IMR-90 (cell line): ENCODE measurements at regions not wholly inside any gene's neighbourhood (a gene's known extent, or its start where the extent isn't known, plus 50 kb on each side); places are given as distances from the start of the nearest gene placed in this dataset.

Experiments
- ATAC-seq: fragments of 200-7000 bp; cut with Tn5 transposase; 2 replicates; pipeline ENCODE4 v1.9.1; 2020; ENCODE audit warnings: low read depth, mild to moderate bottlenecking, moderate library complexity
- BruUV-seq: library from RNA; stranded (reverse); fragments of 400-500 nt; replicated peaks from 2 replicates; lab custom pipeline; 2021; lab: Mats Ljungman, UMichigan
- CTCF ChIA-PET: fragments of 300-600 bp; formaldehyde crosslinking; extraction: SDS; loops from one replicate; lab custom pipeline; 2021; ENCODE audit warnings: antibody characterized with exemption; lab: Yijun Ruan, JAX
- POLR2A ChIA-PET: fragments of 300-600 bp; sonication (Branson Sonifier 250); formaldehyde crosslinking; loops from one replicate; lab custom pipeline; 2022; ENCODE audit warnings: antibody characterized with exemption; ENCODE audit not compliant: unreplicated experiment; lab: Charles Lee
- DNase-seq: peaks from one replicate; pipeline ENCODE4 v3.0.0; 2013
- H2AFZ ChIP-seq: replicated peaks from 2 replicates; pipeline ENCODE3; 2013; ENCODE audit warnings: low read length, mild to moderate bottlenecking; ENCODE audit not compliant: poor library complexity
- H2AK5ac ChIP-seq: 2 replicates; pipeline ENCODE4 v1.6.1; 2013; ENCODE audit warnings: low read depth, low read length, inconsistent platforms
- H2AK9ac ChIP-seq: replicated peaks from 2 replicates; pipeline ENCODE3; 2013; ENCODE audit warnings: mild to moderate bottlenecking, low read depth, low read length, moderate library complexity; ENCODE audit not compliant: poor library complexity
- H2BK120ac ChIP-seq: 2 replicates; pipeline ENCODE4 v1.6.1; 2013; ENCODE audit warnings: low read depth, low read length, inconsistent platforms
- H2BK15ac ChIP-seq: 3 replicates; pipeline ENCODE4 v1.6.1; 2013; ENCODE audit warnings: low read depth, low read length, inconsistent platforms
- H2BK20ac ChIP-seq: 2 replicates; pipeline ENCODE4 v1.6.1; 2013; ENCODE audit warnings: low read depth, mild to moderate bottlenecking, inconsistent platforms, low read length, moderate library complexity
- H2BK5ac ChIP-seq: 2 replicates; pipeline ENCODE4 v1.6.1; 2013; ENCODE audit warnings: mild to moderate bottlenecking, low read depth, low read length, inconsistent platforms; ENCODE audit not compliant: poor library complexity, severe bottlenecking
- H3K14ac ChIP-seq: replicated peaks from 2 replicates; pipeline ENCODE4 v1.6.1; 2013; ENCODE audit warnings: low read depth, low read length, inconsistent platforms
- H3K18ac ChIP-seq: 2 replicates; pipeline ENCODE4 v1.6.1; 2013; ENCODE audit warnings: low read depth, low read length, control low read depth
- H3K23ac ChIP-seq: 2 replicates; pipeline ENCODE4 v1.6.1; 2013; ENCODE audit warnings: low read depth, low read length, inconsistent platforms
- H3K27ac ChIP-seq: 2 replicates; pipeline ENCODE4 v1.5.1; 2013; ENCODE audit warnings: mild to moderate bottlenecking, control low read depth, low read length; ENCODE audit not compliant: insufficient read depth
- H3K27me3 ChIP-seq: 2 replicates; pipeline ENCODE4 v1.6.1; 2013; ENCODE audit warnings: low read length; ENCODE audit not compliant: control insufficient read depth, insufficient read depth
- H3K36me3 ChIP-seq: 2 replicates; pipeline ENCODE4 v1.6.1; 2013; ENCODE audit warnings: low read length, mixed read lengths; ENCODE audit not compliant: control insufficient read depth, insufficient read depth
- H3K4ac ChIP-seq: 2 replicates; pipeline ENCODE4 v1.6.1; 2013; ENCODE audit warnings: low read depth, low read length, inconsistent platforms
- H3K4me1 ChIP-seq: 2 replicates; pipeline ENCODE4 v1.6.1; 2013; ENCODE audit warnings: low read length, mixed read lengths; ENCODE audit not compliant: control insufficient read depth, insufficient read depth
- H3K4me2 ChIP-seq: 2 replicates; pipeline ENCODE4 v1.6.1; 2013; ENCODE audit warnings: low read depth, mild to moderate bottlenecking, control low read depth, low read length, moderate library complexity
- H3K4me3 ChIP-seq: 2 replicates; pipeline ENCODE4 v1.5.1; 2013; ENCODE audit warnings: low read depth, mild to moderate bottlenecking, control low read depth, low read length, moderate library complexity; ENCODE audit not compliant: insufficient read depth
- H3K56ac ChIP-seq: 2 replicates; pipeline ENCODE4 v1.6.1; 2013; ENCODE audit warnings: low read length, inconsistent platforms; ENCODE audit not compliant: insufficient read depth; ENCODE audit errors: extremely low read depth
- H3K79me1 ChIP-seq, 2 experiments: 2 replicates each; pipeline ENCODE4 v1.6.1; 2013; ENCODE audit warnings: low read length in 2 of 2, inconsistent platforms in 1 of 2, low read depth in 1 of 2
- H3K9ac ChIP-seq: 2 replicates; pipeline ENCODE4 v1.6.1; 2013; ENCODE audit warnings: low read depth, low read length, control low read depth
- H3K9me1 ChIP-seq: 2 replicates; pipeline ENCODE4 v1.6.1; 2013; ENCODE audit warnings: low read length, inconsistent platforms; ENCODE audit not compliant: insufficient read depth
- H3K9me3 ChIP-seq: 2 replicates; pipeline ENCODE4 v1.6.1; 2013; ENCODE audit warnings: low read length; ENCODE audit not compliant: control insufficient read depth, insufficient read depth
- H4K20me1 ChIP-seq: 2 replicates; pipeline ENCODE4 v1.6.1; 2013; ENCODE audit warnings: low read length, inconsistent platforms; ENCODE audit not compliant: insufficient read depth
- H4K5ac ChIP-seq: 2 replicates; pipeline ENCODE4 v1.6.1; 2013; ENCODE audit warnings: mild to moderate bottlenecking, low read depth, low read length, control low read depth
- H4K8ac ChIP-seq, 2 experiments: 2 replicates each; pipeline ENCODE4 v1.6.1; 2013; ENCODE audit warnings: low read depth in 2 of 2, low read length in 2 of 2, control low read depth in 1 of 2, inconsistent platforms in 1 of 2
- H4K91ac ChIP-seq: 2 replicates; pipeline ENCODE4 v1.6.1; 2013; ENCODE audit warnings: low read depth, low read length, inconsistent platforms; ENCODE audit not compliant: insufficient read depth
- BHLHE40 ChIP-seq: fragments of 150-350 bp; IDR thresholded peaks from 2 replicates; pipeline ENCODE4 v1.6.1; 2016; ENCODE audit warnings: mild to moderate bottlenecking, low read depth, low read length
- CEBPB ChIP-seq: IDR thresholded peaks from 2 replicates; pipeline ENCODE4 v1.6.1; 2012; ENCODE audit warnings: low read depth, low read length, improper control_type of control experiment
- CHD1 ChIP-seq: IDR thresholded peaks from 2 replicates; pipeline ENCODE4 v1.6.1; 2012; ENCODE audit warnings: low read depth, low read length, improper control_type of control experiment
- ELK1 ChIP-seq: fragments of 150-350 bp; IDR thresholded peaks from 2 replicates; pipeline ENCODE4 v1.6.1; 2016; ENCODE audit warnings: low read depth, mild to moderate bottlenecking, low read length, moderate library complexity, borderline replicate concordance
- FOS ChIP-seq: fragments of 150-350 bp; IDR thresholded peaks from 2 replicates; pipeline ENCODE4 v1.6.1; 2016; ENCODE audit warnings: low read depth, low read length
- MAFK ChIP-seq: IDR thresholded peaks from 2 replicates; pipeline ENCODE4 v1.6.1; 2012; ENCODE audit warnings: low read depth, low read length, improper control_type of control experiment
- MAZ ChIP-seq: IDR thresholded peaks from 2 replicates; pipeline ENCODE4 v1.6.1; 2012; ENCODE audit warnings: low read depth, mild to moderate bottlenecking, low read length, improper control_type of control experiment, moderate library complexity, borderline replicate concordance
- MXI1 ChIP-seq: IDR thresholded peaks from 2 replicates; pipeline ENCODE4 v1.6.1; 2012; ENCODE audit warnings: low read depth, mild to moderate bottlenecking, low read length, moderate library complexity, borderline replicate concordance
- NFE2L2 ChIP-seq: fragments of 150-350 bp; IDR thresholded peaks from 2 replicates; pipeline ENCODE4 v1.6.1; 2016; ENCODE audit warnings: low read depth, mild to moderate bottlenecking, low read length
- POLR2A ChIP-seq: IDR thresholded peaks from 2 replicates; pipeline ENCODE4 v1.6.1; 2012; ENCODE audit warnings: mild to moderate bottlenecking, low read depth, low read length
- RAD21 ChIP-seq: IDR thresholded peaks from 2 replicates; pipeline ENCODE4 v1.6.1; 2012; ENCODE audit warnings: low read length, improper control_type of control experiment
- RCOR1 ChIP-seq: IDR thresholded peaks from 2 replicates; pipeline ENCODE4 v1.6.1; 2012; ENCODE audit warnings: mild to moderate bottlenecking, low read length, improper control_type of control experiment; ENCODE audit not compliant: insufficient replicate concordance
- RFX5 ChIP-seq: IDR thresholded peaks from 2 replicates; pipeline ENCODE4 v1.8.0; 2012; ENCODE audit warnings: low read depth, mild to moderate bottlenecking, low read length, moderate library complexity
- SMC3 ChIP-seq: fragments of 150-350 bp; IDR thresholded peaks from 2 replicates; pipeline ENCODE4 v1.6.1; 2016; ENCODE audit warnings: low read depth, mild to moderate bottlenecking, antibody characterized with exemption, low read length, moderate library complexity
- WGBS, 2 experiments: methylation state at CpG; one replicate each; pipeline versions ENCODE4 v1.1.5 to v1.1.7; 2013; ENCODE audit warnings: missing lambda C conversion rate in 2 of 2; ENCODE audit not compliant: insufficient read length in 1 of 2; ENCODE audit errors: extremely low coverage in 2 of 2; 5-methylcytosine and 5-hydroxymethylcytosine counted together
- dilution Hi-C: fragments of 300-500 bp; cut with HindIII; formaldehyde crosslinking; loops from one replicate; pipeline ENCODE4 v1.14.3; 2018; ENCODE audit warnings: low sequenced_read_pairs; ENCODE audit not compliant: unreplicated experiment
- in situ Hi-C: fragments of 300-500 bp; cut with MboI; formaldehyde crosslinking; loops from 3 replicates; pipeline ENCODE4 v1.14.3; 2019; ENCODE audit warnings: low sequenced_read_pairs, inconsistent platforms, mixed read lengths
- intact Hi-C: fragments of 100-400 bp; cut with micrococcal nuclease; formaldehyde crosslinking; loops from 2 replicates; pipeline ENCODE4 v1.10.0; 2022
- TF ChIP-seq, protein P1 (sequence below): conservative IDR thresholded peaks from 2 replicates; pipeline ENCODE4 v1.5.1; 2012; ENCODE audit warnings: mild to moderate bottlenecking, low read depth, low read length, improper control_type of control experiment
- TF ChIP-seq, protein P2 (sequence below): fragments of 150-350 bp; IDR thresholded peaks from 2 replicates; pipeline ENCODE4 v1.6.1; 2017; ENCODE audit warnings: mild to moderate bottlenecking, antibody characterized with exemption, low read length, low read depth

- BruUV-seq, result no TSS peak
- H3K4me2 ChIP-seq, result no peak overlapping the region
- ATAC-seq, result no peak
- H3K36me3 ChIP-seq, result no peaks in the 10 kb centered on the region
- no peak overlapping the region for H3K18ac ChIP-seq
- no peak overlapping the region for H2AK5ac ChIP-seq
- ChIA-PET POLR2A (no interaction called here), CTCF (no interaction called here)
- no peak overlapping the region for H2BK120ac ChIP-seq
- no peaks in the 10 kb centered on the region for H3K4me1 ChIP-seq
- H3K9me3 ChIP-seq, result no peaks in the 10 kb centered on the region
- H3K9me1 ChIP-seq, result no peaks in the 10 kb centered on the region
- TF ChIP-seq MAZ, result no peak
- TF ChIP-seq MAFK, result no peak
- TF ChIP-seq, protein P1, sequence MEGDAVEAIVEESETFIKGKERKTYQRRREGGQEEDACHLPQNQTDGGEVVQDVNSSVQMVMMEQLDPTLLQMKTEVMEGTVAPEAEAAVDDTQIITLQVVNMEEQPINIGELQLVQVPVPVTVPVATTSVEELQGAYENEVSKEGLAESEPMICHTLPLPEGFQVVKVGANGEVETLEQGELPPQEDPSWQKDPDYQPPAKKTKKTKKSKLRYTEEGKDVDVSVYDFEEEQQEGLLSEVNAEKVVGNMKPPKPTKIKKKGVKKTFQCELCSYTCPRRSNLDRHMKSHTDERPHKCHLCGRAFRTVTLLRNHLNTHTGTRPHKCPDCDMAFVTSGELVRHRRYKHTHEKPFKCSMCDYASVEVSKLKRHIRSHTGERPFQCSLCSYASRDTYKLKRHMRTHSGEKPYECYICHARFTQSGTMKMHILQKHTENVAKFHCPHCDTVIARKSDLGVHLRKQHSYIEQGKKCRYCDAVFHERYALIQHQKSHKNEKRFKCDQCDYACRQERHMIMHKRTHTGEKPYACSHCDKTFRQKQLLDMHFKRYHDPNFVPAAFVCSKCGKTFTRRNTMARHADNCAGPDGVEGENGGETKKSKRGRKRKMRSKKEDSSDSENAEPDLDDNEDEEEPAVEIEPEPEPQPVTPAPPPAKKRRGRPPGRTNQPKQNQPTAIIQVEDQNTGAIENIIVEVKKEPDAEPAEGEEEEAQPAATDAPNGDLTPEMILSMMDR, result no peak
- TF ChIP-seq CEBPB, result no peak
- TF ChIP-seq RAD21, result no peak
- no peak for TF ChIP-seq NFE2L2
- no peak for TF ChIP-seq RFX5
- no peak for TF ChIP-seq RCOR1
- TF ChIP-seq BHLHE40, result no peak
- TF ChIP-seq CHD1, result no peak
- TF ChIP-seq MXI1, result no peak
- no peak for TF ChIP-seq FOS
- no peak for TF ChIP-seq SMC3
- no peak for TF ChIP-seq ELK1
- TF ChIP-seq POLR2A, result no peak
- TF ChIP-seq, protein P2, sequence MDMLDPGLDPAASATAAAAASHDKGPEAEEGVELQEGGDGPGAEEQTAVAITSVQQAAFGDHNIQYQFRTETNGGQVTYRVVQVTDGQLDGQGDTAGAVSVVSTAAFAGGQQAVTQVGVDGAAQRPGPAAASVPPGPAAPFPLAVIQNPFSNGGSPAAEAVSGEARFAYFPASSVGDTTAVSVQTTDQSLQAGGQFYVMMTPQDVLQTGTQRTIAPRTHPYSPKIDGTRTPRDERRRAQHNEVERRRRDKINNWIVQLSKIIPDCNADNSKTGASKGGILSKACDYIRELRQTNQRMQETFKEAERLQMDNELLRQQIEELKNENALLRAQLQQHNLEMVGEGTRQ, result no peak
- in situ Hi-C loops, result no loop called here
- H3K27me3 ChIP-seq, result no peaks in the 10 kb centered on the region; the same call in 1 of the 2 replicates
- no peak overlapping the region for H3K14ac ChIP-seq
- dilution Hi-C loops, result no loop called here
- no peak overlapping the region for H3K4ac ChIP-seq
- no peak overlapping the region for H3K9ac ChIP-seq
- H2BK15ac ChIP-seq, result no peak overlapping the region
- DNase-seq, result no peak
- 88% methylated on average over 3 of the region's 5 CpGs; no CpG with 5 or more reads in 1 of the 2 experiments for WGBS, 2 experiments
- no peak overlapping the region for H2AFZ ChIP-seq
- no peak overlapping the region for H3K56ac ChIP-seq
- H3K4me3 ChIP-seq, result no peak overlapping the region
- intact Hi-C loops, result no loop called here
- H3K27ac ChIP-seq, result no peak overlapping the region
- H4K8ac ChIP-seq, result no peak overlapping the region
- no peak overlapping the region for H4K5ac ChIP-seq
- H2BK20ac ChIP-seq, result no peak overlapping the region
- no peak overlapping the region for H3K23ac ChIP-seq
- no peak overlapping the region for H4K91ac ChIP-seq
- no peak overlapping the region for H2AK9ac ChIP-seq
- H4K20me1 ChIP-seq, result no peaks in the 10 kb centered on the region
- no peak overlapping the region for H2BK5ac ChIP-seq
- H3K79me1 ChIP-seq, result no peaks in the 10 kb centered on the region
Observed at GRCh38 chr6:150494241-150494640, 105.4 kb upstream of the PLEKHG1 start.
